ENCODE measurements at regions not wholly inside any gene's neighbourhood (a gene's known extent, or its start where the extent isn't known, plus 50 kb on each side); places are given as distances from the start of the nearest gene placed in this dataset.

DNA sequence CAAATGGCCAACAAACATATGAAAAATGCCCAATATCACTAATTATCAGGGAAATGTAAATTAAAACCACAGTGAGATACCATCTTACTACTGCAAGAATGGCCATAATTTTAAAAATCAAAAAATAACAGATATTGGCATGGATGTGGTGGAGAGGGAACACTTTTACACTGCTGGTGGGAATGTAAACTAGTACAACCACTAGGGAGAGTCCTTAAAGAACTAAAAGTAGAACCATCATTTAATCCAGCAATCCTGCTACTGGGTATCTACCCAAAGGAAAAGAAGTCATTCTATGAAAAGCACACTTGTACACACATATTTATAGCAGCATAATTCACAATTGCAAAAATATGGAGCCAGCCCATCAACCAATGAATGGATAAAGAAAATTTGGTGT lies 459.7 kb downstream of the GXYLT1 start:
- TF ChIP-seq, protein P1, sequence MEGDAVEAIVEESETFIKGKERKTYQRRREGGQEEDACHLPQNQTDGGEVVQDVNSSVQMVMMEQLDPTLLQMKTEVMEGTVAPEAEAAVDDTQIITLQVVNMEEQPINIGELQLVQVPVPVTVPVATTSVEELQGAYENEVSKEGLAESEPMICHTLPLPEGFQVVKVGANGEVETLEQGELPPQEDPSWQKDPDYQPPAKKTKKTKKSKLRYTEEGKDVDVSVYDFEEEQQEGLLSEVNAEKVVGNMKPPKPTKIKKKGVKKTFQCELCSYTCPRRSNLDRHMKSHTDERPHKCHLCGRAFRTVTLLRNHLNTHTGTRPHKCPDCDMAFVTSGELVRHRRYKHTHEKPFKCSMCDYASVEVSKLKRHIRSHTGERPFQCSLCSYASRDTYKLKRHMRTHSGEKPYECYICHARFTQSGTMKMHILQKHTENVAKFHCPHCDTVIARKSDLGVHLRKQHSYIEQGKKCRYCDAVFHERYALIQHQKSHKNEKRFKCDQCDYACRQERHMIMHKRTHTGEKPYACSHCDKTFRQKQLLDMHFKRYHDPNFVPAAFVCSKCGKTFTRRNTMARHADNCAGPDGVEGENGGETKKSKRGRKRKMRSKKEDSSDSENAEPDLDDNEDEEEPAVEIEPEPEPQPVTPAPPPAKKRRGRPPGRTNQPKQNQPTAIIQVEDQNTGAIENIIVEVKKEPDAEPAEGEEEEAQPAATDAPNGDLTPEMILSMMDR (IDR thresholded peaks at IDR 0.05; ENCODE audit: insufficient read depth, low read length, poor library complexity, severe bottlenecking) = no peak
- DNase-seq (ENCODE audit: low read depth) = no peak
- no peaks in the 10 kb centered on the region for H3K27me3 ChIP-seq (ENCODE audit: control insufficient read depth, insufficient read depth, low read length)
- H3K4me3 ChIP-seq (ENCODE audit: low read depth, low read length) = no peak overlapping the region
- no peaks in the 10 kb centered on the region for H3K36me3 ChIP-seq (ENCODE audit: control insufficient read depth, insufficient read depth, low read length)

DNA sequence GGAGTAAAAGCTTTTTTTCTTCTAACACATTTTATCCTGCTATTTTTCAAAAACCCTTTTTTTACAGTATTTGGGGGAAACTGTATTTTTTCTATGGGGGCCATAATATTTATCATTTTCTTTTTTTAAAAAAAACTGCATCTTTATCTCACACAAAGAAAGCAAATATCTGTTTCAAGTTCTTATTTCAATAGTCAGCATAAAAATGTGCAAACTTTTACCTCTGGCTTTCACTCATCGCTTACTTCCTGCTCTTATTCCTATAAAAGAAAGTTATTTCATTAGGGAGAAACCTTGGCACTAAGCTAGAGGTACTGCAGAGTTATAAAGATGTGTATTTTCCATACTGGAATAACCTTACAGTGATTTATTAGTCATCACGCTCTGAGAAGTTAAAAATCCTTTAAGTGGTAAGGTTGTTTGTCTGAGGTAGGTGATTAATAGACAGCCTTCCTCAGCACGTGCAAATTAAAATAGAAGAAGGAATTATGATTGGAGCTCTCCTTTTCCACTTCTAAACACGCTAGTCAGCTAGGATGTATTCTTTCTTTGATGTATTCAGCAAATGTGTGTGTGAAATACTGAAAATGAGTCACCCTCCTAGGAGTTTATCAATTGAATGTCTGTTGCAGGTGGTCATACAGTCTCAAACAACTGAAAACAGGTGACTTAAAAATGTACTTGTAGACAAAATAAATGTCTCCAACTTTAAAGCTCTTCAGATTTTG lies 461.0 kb downstream of the GXYLT1 start:
- DNase-seq (ENCODE audit: low read depth) = no peak
- no peaks in the 10 kb centered on the region for H3K36me3 ChIP-seq (ENCODE audit: control insufficient read depth, insufficient read depth, low read length)
- no peaks in the 10 kb centered on the region for H3K27me3 ChIP-seq (ENCODE audit: control insufficient read depth, insufficient read depth, low read length)
- H3K4me3 ChIP-seq (ENCODE audit: low read depth, low read length) = no peak overlapping the region
- TF ChIP-seq, protein P1 (IDR thresholded peaks at IDR 0.05; ENCODE audit: insufficient read depth, low read length, poor library complexity, severe bottlenecking) = no peak

DNA sequence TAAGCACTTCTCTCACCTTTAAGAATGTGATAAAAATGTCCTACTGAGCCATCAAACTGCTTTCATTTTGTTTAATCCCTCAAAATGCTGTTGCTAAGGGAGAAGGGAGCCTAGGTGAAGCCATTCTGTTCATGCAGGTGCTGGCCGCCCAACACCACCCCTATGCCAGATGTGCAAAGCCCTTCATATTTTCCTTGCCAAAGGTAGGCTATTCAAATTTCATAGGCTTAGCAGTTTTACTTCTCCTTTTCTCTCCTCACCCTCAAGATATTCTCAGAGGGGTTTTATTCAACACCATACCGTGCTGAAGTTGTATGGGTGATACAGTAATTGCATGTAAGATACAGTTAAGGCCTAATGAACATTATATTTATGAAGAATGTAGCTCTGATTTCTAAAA lies 461.7 kb downstream of the GXYLT1 start:
- H3K36me3 ChIP-seq (ENCODE audit: control insufficient read depth, insufficient read depth, low read length) = no peaks in the 10 kb centered on the region
- no peak for DNase-seq (ENCODE audit: low read depth)
- no peaks in the 10 kb centered on the region for H3K27me3 ChIP-seq (ENCODE audit: control insufficient read depth, insufficient read depth, low read length)
- TF ChIP-seq, protein P1 (IDR thresholded peaks at IDR 0.05; ENCODE audit: insufficient read depth, low read length, poor library complexity, severe bottlenecking) = no peak
- H3K4me3 ChIP-seq (ENCODE audit: low read depth, low read length) = no peak overlapping the region

DNA sequence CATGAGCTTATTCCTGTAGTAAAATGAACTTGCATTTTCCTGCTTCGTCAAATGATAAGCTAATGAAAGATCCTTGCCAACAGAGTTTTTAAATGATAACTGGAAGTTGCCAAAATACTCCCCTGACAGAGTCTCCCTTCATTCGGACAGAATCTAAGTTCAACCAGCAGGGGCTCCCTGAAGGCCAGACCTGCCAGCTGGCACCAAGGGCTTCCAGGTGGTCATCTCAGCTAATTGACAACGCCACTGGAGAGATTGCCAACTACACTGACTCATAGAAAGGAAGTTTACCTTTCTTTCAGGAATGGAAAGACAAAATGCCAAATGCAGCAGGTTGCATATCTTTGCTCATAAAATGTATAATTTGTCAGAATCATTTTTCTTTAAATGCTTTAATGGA lies 462.8 kb downstream of the GXYLT1 start:
- no peak for DNase-seq (ENCODE audit: low read depth)
- Histone ChIP-seq H3K4me3 (ENCODE audit: low read depth, low read length) (no peak overlapping the region), H3K27me3 (ENCODE audit: control insufficient read depth, insufficient read depth, low read length) (no peaks in the 10 kb centered on the region), H3K36me3 (ENCODE audit: control insufficient read depth, insufficient read depth, low read length) (no peaks in the 10 kb centered on the region)
- TF ChIP-seq, protein P1 (IDR thresholded peaks at IDR 0.05; ENCODE audit: insufficient read depth, low read length, poor library complexity, severe bottlenecking) = no peak

DNA sequence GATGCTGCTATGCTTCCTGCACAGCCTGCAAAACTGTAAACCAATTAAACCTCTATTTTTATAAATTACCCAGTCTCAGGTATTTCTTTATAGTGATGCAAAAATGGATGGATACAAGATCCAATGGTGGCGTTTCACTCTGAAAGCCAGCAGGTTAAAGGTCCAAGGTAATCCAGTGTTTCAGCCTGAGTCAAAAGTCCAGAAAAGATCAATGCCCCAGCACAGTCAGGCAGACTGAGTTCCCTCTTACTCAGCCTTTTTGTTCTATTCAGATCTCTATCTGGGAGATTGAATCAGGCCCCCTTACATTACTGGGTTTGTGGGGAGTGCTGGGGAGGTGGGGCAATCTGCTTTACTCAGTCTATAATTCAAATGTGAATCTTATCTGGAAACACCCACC lies 464.5 kb downstream of the GXYLT1 start:
- no peak for DNase-seq (ENCODE audit: low read depth)
- no peaks in the 10 kb centered on the region for H3K27me3 ChIP-seq (ENCODE audit: control insufficient read depth, insufficient read depth, low read length)
- H3K36me3 ChIP-seq (ENCODE audit: control insufficient read depth, insufficient read depth, low read length) = no peaks in the 10 kb centered on the region
- no peak overlapping the region for H3K4me3 ChIP-seq (ENCODE audit: low read depth, low read length)
- TF ChIP-seq, protein P1 (IDR thresholded peaks at IDR 0.05; ENCODE audit: insufficient read depth, low read length, poor library complexity, severe bottlenecking) = no peak
